H9 (cell line): ENCODE measurements at regions not wholly inside any gene's neighbourhood (a gene's known extent, or its start where the extent isn't known, plus 50 kb on each side); places are given as distances from the start of the nearest gene placed in this dataset.

Source experiments
- DNase-seq: peaks from one replicate; pipeline ENCODE4 v3.0.0-alpha.2; 2017
- H2AFZ ChIP-seq: one replicate; pipeline ENCODE4 v1.6.1; 2013; ENCODE audit warnings: mild to moderate bottlenecking, low read length, control low read depth, moderate library complexity
- H2AK5ac ChIP-seq: 2 replicates; pipeline ENCODE4 v1.6.1; 2013; ENCODE audit warnings: low read length, control low read depth, mixed read lengths; ENCODE audit not compliant: insufficient read length
- H2BK120ac ChIP-seq: one replicate; pipeline ENCODE4 v1.6.1; 2013; ENCODE audit warnings: low read depth, mild to moderate bottlenecking, low read length, control low read depth, inconsistent platforms; ENCODE audit not compliant: poor library complexity, severe bottlenecking
- H2BK12ac ChIP-seq: 2 replicates; pipeline ENCODE4 v1.6.1; 2013; ENCODE audit warnings: low read length, control low read depth, mixed read lengths, low read depth; ENCODE audit not compliant: insufficient read length
- H2BK15ac ChIP-seq: 2 replicates; pipeline ENCODE4 v1.6.1; 2013; ENCODE audit warnings: low read depth, low read length, control low read depth
- H2BK20ac ChIP-seq: one replicate; pipeline ENCODE4 v1.6.1; 2013; ENCODE audit warnings: low read depth, mild to moderate bottlenecking, low read length, control low read depth, inconsistent platforms; ENCODE audit not compliant: poor library complexity, severe bottlenecking
- H2BK5ac ChIP-seq: 2 replicates; pipeline ENCODE4 v1.6.1; 2013; ENCODE audit warnings: low read length, control low read depth, mixed read lengths; ENCODE audit not compliant: insufficient read length
- H3K14ac ChIP-seq: 2 replicates; pipeline ENCODE4 v1.6.1; 2013; ENCODE audit warnings: low read length, control low read depth; ENCODE audit not compliant: insufficient read depth
- H3K18ac ChIP-seq: 2 replicates; pipeline ENCODE4 v1.6.1; 2013; ENCODE audit warnings: low read depth, mild to moderate bottlenecking, mixed read lengths, low read length, control low read depth; ENCODE audit not compliant: insufficient read length
- H3K23ac ChIP-seq: 2 replicates; pipeline ENCODE4 v1.6.1; 2013; ENCODE audit warnings: low read length, control low read depth, mixed read lengths, low read depth; ENCODE audit not compliant: insufficient read length
- H3K23me2 ChIP-seq: 2 replicates; pipeline ENCODE4 v1.6.1; 2013; ENCODE audit warnings: low read depth, mild to moderate bottlenecking, mixed read lengths, low read length, control low read depth; ENCODE audit not compliant: insufficient read length, poor library complexity, severe bottlenecking
- H3K27ac ChIP-seq: 2 replicates; pipeline ENCODE4 v1.5.1; 2013; ENCODE audit warnings: low read length, control low read depth, mixed read lengths, low read depth; ENCODE audit not compliant: insufficient read length
- H3K27me3 ChIP-seq: 2 replicates; pipeline ENCODE4 v1.6.1; 2013; ENCODE audit warnings: low read length, control low read depth, inconsistent platforms; ENCODE audit not compliant: insufficient read depth
- H3K4ac ChIP-seq: 2 replicates; pipeline ENCODE4 v1.6.1; 2013; ENCODE audit warnings: low read depth, mild to moderate bottlenecking, control low read depth, inconsistent platforms, low read length, moderate library complexity
- H3K4me1 ChIP-seq: 2 replicates; pipeline ENCODE4 v1.6.1; 2013; ENCODE audit warnings: low read length, control low read depth, inconsistent platforms; ENCODE audit not compliant: insufficient read depth
- H3K4me2 ChIP-seq: 2 replicates; pipeline ENCODE4 v1.6.1; 2013; ENCODE audit warnings: low read length, control low read depth, mixed read lengths; ENCODE audit not compliant: insufficient read length, insufficient read depth
- H3K56ac ChIP-seq: 2 replicates; pipeline ENCODE4 v1.6.1; 2013; ENCODE audit warnings: low read depth, mild to moderate bottlenecking, mixed read lengths, low read length, control low read depth; ENCODE audit not compliant: insufficient read length
- H3K79me1 ChIP-seq: 2 replicates; pipeline ENCODE4 v1.6.1; 2013; ENCODE audit warnings: low read depth, mild to moderate bottlenecking, moderate library complexity, low read length, control low read depth, inconsistent platforms; ENCODE audit not compliant: insufficient read depth, poor library complexity, severe bottlenecking
- H3K79me2 ChIP-seq: 2 replicates; pipeline ENCODE4 v1.6.1; 2013; ENCODE audit warnings: low read length, control low read depth, inconsistent platforms; ENCODE audit not compliant: insufficient read depth
- H3K9ac ChIP-seq: 2 replicates; pipeline ENCODE4 v1.6.1; 2013; ENCODE audit warnings: low read length, control low read depth, mixed read lengths; ENCODE audit not compliant: insufficient read length; ENCODE audit errors: extremely low read depth
- H3K9me3 ChIP-seq: one replicate; pipeline ENCODE4 v1.6.1; 2013; ENCODE audit warnings: low read depth, low read length, inconsistent platforms; ENCODE audit not compliant: control insufficient read depth
- H3T11ph ChIP-seq: one replicate; pipeline ENCODE4 v1.6.1; 2013; ENCODE audit warnings: mild to moderate bottlenecking, low read length, control low read depth, inconsistent platforms
- H4K20me1 ChIP-seq: one replicate; pipeline ENCODE4 v1.6.1; 2013; ENCODE audit not compliant: control insufficient read depth, insufficient read length, insufficient read depth
- H4K5ac ChIP-seq: 2 replicates; pipeline ENCODE4 v1.6.1; 2013; ENCODE audit warnings: low read depth, mild to moderate bottlenecking, mixed read lengths, low read length, control low read depth; ENCODE audit not compliant: insufficient read length
- H4K8ac ChIP-seq: replicated peaks from 2 replicates; pipeline ENCODE4 v1.6.1; 2013; ENCODE audit warnings: low read length, control low read depth, mixed read lengths, low read depth; ENCODE audit not compliant: insufficient read length
- H4K91ac ChIP-seq: 2 replicates; pipeline ENCODE4 v1.6.1; 2013; ENCODE audit warnings: low read depth, mild to moderate bottlenecking, moderate library complexity, mixed read lengths, low read length, control low read depth; ENCODE audit not compliant: insufficient read length
- H3K27ac Mint-ChIP-seq, 3 experiments: 2 replicates in 2 of 3; 3 replicates in 1 of 3; pipeline ENCODE4 v1.8.0; 2020 to 2021; ENCODE audit warnings: mixed read lengths in 3 of 3, mild to moderate bottlenecking in 1 of 3, moderate library complexity in 1 of 3
- H3K27me3 Mint-ChIP-seq: 2 replicates; pipeline ENCODE4 v1.8.0; 2021; ENCODE audit warnings: low read depth, mild to moderate bottlenecking, moderate library complexity, mixed read lengths
- H3K36me3 Mint-ChIP-seq, 3 experiments: 2 replicates in 2 of 3; 3 replicates in 1 of 3; pipeline ENCODE4 v1.8.0; 2020 to 2021; ENCODE audit warnings: low read depth in 3 of 3, mixed read lengths in 3 of 3; ENCODE audit not compliant: insufficient read depth in 1 of 3
- H3K4me1 Mint-ChIP-seq, 2 experiments: 2 replicates each; pipeline ENCODE4 v1.8.0; 2020; ENCODE audit warnings: mixed read lengths in 2 of 2
- H3K4me3 Mint-ChIP-seq, 2 experiments: 2 replicates in 1 of 2; 3 replicates in 1 of 2; pipeline ENCODE4 v1.8.0; 2020 to 2021; ENCODE audit warnings: mild to moderate bottlenecking in 2 of 2, mixed read lengths in 2 of 2, moderate library complexity in 1 of 2
- H3K9me3 Mint-ChIP-seq, 2 experiments: 2 replicates in 1 of 2; 3 replicates in 1 of 2; pipeline ENCODE4 v1.8.0; 2020; ENCODE audit warnings: mild to moderate bottlenecking in 2 of 2, mixed read lengths in 2 of 2, moderate library complexity in 1 of 2
- TF ChIP-seq, protein P1 (sequence below): fragments of 200-600 bp; sonication (generic); conservative IDR thresholded peaks from 3 replicates; pipeline ENCODE4 v1.8.0; 2021; ENCODE audit warnings: antibody characterized with exemption, mild to moderate bottlenecking

DNA sequence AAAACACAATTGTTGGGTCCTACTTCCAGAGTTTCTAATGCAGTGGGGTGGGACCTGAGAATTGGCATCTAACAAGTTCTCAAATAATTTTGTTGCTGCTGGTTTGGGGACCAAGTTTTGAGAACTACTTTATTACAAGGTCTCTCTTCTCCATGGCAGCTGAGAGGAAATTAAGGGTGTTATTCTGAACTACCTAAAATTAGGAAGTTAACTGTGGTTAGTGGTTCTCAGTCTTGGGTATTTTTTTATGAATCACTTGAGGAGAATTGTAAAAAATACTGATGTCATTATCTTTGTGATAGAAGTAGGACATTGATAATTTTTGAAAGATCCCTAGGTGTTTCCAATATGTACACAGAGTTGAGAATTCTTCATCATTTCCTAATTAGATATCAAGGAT, 210.2 kb downstream of the MC4R start:
- Histone ChIP-seq H3K23ac (no peak overlapping the region), H3K79me1 (no peaks in the 10 kb centered on the region), H3K23me2 (no peaks in the 10 kb centered on the region), H3K14ac (no peak overlapping the region), H2BK120ac (no peak overlapping the region), H4K5ac (no peak overlapping the region), H3K27me3 (no peaks in the 10 kb centered on the region), H3K27ac (no peak overlapping the region), H2AFZ (no peak overlapping the region), H3K79me2 (no peaks in the 10 kb centered on the region), H3K9ac (no peak overlapping the region), H3K4ac (no peak overlapping the region), H3K4me1 (no peaks in the 10 kb centered on the region), H4K91ac (no peak overlapping the region), H3K18ac (no peak overlapping the region), H2BK5ac (no peak overlapping the region), H3K9me3 (no peaks in the 10 kb centered on the region), H4K8ac (no peak overlapping the region), H3K4me2 (no peak overlapping the region), H2BK20ac (no peak overlapping the region), H2BK15ac (no peak overlapping the region), H3K56ac (no peak overlapping the region), H3T11ph (no peak overlapping the region), H2BK12ac (no peak overlapping the region), H2AK5ac (no peak overlapping the region), H4K20me1 (no peaks in the 10 kb centered on the region)
- Mint-ChIP-seq H3K36me3 (no peaks in the 10 kb centered on the region), H3K27ac (no peak overlapping the region), H3K4me1 (peaks cover 0 to 2% of the 10 kb centered on the region in 2 experiments; a peak in 1 of 4 replicates), H3K27me3 (no peaks in the 10 kb centered on the region), H3K4me3 (no peak overlapping the region), H3K9me3 (no peaks in the 10 kb centered on the region)
- TF ChIP-seq, protein P1, sequence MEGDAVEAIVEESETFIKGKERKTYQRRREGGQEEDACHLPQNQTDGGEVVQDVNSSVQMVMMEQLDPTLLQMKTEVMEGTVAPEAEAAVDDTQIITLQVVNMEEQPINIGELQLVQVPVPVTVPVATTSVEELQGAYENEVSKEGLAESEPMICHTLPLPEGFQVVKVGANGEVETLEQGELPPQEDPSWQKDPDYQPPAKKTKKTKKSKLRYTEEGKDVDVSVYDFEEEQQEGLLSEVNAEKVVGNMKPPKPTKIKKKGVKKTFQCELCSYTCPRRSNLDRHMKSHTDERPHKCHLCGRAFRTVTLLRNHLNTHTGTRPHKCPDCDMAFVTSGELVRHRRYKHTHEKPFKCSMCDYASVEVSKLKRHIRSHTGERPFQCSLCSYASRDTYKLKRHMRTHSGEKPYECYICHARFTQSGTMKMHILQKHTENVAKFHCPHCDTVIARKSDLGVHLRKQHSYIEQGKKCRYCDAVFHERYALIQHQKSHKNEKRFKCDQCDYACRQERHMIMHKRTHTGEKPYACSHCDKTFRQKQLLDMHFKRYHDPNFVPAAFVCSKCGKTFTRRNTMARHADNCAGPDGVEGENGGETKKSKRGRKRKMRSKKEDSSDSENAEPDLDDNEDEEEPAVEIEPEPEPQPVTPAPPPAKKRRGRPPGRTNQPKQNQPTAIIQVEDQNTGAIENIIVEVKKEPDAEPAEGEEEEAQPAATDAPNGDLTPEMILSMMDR: no peak
- no peak for DNase-seq
